ENCODE measurements at regions not wholly inside any gene's neighbourhood (a gene's known extent, or its start where the extent isn't known, plus 50 kb on each side); places are given as distances from the start of the nearest gene placed in this dataset.

DNA sequence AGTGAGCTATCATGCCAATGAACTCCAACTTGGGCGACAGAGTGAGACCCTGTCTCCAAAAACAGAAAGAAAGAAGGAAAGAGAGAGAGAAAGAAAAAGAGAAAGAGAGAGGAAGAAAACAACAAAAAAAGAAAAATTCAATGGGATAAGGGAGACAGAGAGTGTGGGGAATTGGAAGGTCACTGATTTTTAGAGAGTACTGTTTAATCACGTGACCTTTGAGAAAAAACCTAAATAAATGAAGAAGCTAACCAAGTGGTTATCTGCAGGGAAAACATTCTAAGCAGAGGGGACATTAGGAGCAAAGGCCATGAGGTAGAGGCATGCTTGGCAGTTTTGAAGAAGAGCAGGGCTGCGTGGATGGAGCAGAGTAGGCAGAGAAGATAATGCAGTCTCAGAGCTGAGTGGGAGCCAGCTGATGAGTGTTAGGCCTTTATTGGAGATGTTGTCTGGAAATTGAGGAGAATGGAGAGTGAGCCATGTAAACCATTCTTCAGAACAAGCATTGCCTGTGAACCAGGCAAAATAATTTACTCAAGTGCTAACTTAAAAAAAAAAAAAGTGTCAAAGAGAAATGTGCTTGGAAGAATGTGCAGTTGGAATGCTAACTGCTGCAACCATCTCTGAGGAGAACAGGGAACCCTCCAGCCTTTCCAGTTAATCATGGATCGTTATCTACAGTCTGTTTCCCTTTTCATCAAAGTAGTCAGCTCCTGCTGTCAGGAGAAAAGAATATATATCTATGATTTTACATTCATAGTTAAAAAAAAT, 377.3 kb upstream of the SEMA6D start:
- in situ Hi-C loops (cut with HindIII; ENCODE audit: low sequenced_read_pairs), result no loop called here

DNA sequence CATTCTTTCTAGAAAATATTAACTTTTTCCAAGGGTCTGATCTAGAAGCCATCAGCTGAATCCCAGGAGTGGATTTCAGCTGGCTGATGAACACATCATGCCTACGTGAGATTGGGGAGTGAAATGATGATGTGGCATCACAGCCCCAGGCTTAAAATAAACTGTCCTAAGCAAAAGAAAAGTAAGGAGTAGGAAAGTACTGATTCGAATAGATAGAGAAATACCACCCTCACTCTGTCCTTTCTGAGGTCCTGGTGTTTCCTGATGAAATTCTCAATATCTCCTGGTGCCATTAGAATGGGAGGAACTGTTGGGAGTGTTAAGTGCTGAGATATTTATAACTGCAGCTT, 376.8 kb upstream of the SEMA6D start:
- in situ Hi-C loops (cut with HindIII; ENCODE audit: low sequenced_read_pairs), result no loop called here

DNA sequence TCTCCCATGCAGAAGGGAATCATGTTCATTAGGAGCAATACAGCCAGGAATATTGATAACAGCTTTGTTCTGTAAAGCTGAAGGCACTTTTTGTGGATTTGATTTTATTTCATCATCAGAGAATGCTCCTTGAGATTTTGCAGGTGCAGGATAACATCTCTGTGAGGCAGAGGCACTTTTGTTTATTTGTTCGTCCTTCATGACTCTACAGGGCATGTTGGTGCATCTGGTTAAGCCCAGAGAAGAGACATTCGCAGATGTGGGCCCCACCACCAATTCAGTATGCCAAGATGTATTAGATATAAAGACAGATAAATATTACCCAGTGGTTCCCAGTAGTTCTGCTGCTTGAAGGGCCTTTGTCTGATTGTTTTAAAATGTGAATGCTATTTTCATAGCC, 368.1 kb upstream of the SEMA6D start:
- in situ Hi-C loops (cut with HindIII; ENCODE audit: low sequenced_read_pairs), result no loop called here

DNA sequence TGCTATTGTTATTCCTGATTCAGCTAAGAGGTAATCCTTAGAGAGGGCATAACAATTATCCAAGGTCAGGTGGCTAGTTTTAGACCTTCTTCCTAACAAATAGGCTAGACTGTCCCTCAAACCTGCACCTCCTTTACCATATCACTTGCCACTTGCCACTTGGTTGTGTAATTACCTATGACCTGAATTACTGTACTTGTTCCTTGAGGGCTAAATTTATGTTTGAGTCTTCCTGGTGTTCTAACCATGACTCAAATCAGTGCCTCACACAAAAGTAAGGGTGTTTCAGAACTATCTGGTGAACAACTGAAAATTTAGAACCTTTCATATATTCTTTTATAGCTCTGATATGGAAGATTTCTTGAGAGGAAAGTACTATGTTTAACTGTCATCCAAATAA, 365.8 kb upstream of the SEMA6D start:
- in situ Hi-C loops (cut with HindIII; ENCODE audit: low sequenced_read_pairs), result no loop called here

DNA sequence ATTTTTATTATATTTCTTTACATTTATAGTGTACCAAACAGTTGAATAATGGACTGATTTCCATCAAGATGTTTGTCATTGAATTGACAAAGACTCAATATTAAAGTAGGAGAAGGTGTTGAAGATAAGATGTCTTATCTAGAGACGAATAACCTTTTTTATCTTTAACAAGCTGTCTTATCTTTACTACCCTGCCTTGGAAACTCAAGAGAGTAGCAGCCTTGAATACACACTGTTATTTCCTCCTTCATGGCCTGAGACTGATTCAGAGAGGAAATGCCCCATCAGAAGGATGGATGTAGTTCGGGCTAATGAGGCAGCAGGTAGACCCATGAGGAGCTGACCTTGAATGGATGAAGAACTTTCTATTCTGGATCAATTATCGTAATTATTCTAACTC, 365.1 kb upstream of the SEMA6D start:
- in situ Hi-C loops (cut with HindIII; ENCODE audit: low sequenced_read_pairs), result no loop called here

DNA sequence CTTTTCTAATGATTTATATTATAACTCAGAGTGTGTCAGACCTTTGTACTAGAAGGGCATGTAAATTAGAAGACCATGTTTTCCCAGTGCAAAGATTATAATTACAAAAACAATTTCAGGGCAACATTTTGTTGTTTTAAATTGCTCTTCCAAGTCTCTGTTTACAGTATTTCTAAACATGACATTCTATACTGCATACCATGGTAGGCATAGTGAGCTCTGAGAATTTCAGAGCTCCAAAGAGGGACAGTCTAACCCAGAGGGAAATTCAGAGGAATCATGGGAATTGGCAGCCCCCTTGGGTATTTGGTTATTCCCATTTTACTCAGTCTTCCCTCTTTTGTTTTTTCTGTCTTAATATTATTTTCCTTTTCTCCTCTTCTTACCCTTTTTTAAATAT, 361.5 kb upstream of the SEMA6D start:
- in situ Hi-C loops (cut with HindIII; ENCODE audit: low sequenced_read_pairs), result no loop called here

DNA sequence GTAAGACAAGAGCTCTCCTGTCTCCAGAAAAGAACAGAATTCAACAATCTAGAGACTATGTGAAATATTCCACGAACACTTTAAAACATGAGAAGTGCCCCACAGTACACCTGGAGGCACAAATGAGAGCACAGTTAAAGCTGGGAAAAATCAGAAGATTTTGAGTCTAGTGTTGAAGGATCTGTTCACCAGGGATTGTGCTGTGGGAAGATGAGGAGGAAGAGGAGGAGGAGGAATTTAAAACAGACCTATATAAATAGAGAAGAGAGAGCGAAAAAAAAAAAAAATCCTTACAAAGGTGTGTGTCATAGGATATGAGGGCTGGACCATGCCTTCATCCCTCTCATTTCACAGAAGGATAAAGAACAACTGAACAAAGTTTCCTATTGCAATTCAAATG, 361.0 kb upstream of the SEMA6D start:
- in situ Hi-C loops (cut with HindIII; ENCODE audit: low sequenced_read_pairs), result no loop called here

DNA sequence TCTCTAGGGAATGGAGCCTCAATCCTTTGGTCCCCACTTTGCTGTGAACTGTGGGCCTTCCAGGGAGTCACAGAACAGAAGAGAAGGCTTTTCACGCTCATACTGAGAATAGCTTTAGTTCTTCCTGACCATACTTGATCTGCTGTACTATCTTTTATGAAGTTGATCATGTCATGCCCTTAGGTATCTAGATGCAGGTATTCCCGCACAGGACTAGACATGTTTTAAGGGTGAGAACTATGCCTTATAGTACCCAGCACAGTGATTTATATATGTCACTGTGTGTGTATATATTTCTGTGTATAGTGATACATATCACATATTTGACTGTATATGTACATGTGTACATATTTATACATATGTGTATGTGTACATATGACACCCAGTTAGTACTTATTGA, 358.4 kb upstream of the SEMA6D start:
- in situ Hi-C loops (cut with HindIII; ENCODE audit: low sequenced_read_pairs), result no loop called here

DNA sequence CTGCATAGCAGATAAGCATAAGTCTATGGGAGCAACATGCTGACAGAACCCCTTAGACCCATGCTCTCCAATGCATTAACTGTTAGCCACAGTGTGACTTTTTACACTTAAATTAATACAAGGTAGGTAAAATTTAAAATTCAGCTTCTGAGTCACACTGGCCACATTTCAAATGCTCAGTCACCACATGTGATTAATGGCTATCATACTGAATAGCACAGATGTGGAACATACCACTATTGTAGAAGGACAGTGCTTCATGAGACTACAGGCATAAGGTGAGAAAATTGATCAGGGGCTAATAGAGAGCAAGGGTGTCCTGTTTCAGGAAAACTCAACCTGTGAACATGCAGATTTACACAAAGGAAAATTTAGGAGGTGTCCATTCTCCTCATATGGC, 357.0 kb upstream of the SEMA6D start:
- in situ Hi-C loops (cut with HindIII; ENCODE audit: low sequenced_read_pairs), result no loop called here

DNA sequence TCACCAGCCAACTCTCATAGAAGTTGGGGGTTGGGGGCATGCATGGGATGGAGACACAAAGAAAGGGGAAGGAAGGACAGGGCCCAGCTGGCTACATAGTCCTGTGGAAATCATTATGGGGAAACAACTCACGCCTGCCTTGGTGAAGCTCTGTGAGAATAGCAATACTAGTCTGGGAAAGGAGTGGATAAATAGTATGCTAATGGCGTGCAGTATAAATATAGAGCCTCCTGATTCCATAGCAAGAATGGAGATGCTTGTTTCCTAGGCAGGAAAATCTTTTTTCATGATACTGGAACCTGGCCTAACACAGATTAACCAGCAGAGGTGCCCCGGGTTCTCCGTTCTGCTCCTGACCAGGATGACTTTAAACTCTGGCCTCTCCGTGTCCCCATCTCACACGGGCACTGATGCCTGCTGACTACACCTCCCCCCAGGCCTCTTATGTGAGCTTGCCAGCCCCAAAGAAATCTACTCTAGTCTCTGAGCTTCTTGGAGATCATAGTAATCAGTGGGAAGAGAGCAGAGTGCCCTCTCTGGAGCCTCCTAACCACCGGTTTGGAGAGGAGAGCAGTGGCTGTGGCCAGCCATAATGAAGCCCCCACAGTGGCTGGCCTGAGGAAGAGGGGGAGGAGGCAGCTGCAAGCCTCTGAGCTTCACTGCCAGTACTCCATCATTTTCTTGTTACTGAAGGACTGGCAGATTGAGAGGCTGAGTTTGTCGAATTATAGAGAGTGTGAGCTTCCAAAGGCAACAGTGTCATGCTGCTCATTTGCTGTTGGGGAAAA, 355.0 kb upstream of the SEMA6D start:
- in situ Hi-C loops (cut with HindIII; ENCODE audit: low sequenced_read_pairs), result no loop called here

DNA sequence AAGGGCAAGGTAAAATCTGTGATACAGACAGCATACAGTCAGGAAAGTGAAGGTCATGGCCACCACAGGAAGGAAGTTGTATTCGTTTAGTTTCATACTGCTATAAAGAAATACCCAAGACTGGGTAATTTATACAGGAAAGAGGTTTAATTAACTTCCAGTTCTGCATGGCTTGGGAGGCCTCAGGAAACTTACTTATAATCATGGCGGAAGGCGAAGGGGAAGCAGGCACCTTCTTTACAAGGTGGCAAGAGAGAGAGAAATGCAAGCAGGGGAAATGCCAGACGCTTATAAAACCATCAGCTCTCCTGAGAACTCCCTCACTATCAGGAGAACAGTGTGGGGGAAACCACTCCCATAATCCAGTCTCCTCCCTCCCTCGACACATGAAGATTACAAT, 353.7 kb upstream of the SEMA6D start:
- in situ Hi-C loops (cut with HindIII; ENCODE audit: low sequenced_read_pairs), result no loop called here

DNA sequence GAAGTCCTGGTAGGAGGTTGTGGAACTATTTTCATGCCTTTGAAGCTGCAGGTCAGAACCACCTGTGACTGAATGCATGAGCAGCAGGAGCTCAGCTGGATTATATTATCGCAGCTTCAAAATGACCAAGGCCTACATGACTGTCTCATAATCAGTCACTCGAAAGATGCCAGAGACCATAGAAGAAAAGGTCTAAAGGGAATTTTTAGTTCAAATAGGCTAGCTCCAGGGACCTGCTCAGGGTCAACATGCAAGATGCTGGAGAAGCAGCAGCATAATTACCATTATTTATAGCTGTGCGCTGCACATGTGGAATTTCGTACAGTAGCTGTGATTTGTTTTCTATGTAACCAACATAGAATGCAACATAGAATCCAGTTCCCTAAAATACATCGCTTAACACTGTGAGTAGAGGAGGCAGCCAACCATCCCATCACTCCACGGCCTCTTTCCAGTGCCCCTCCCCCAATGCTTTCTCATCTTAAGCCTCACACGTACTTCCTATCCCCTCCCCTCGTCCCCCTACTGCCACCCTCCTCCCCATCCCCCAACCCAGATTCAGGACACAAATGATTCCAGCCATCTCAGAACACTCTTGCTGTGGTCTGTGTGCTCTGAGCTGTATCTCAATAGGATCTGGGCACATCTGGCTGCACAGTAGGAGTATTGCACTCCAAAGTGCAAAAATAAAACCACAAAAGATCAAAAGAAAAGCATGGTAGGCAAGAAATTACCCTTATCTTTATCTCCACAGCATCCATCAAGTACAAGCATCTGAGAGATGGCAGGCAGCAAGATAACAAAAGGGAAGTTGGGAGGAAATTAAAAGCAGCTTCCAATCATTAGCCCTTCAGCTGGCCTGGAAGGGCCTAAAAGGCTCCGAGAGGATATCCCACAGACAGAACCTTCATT, 352.8 kb upstream of the SEMA6D start:
- in situ Hi-C loops (cut with HindIII; ENCODE audit: low sequenced_read_pairs), result no loop called here

DNA sequence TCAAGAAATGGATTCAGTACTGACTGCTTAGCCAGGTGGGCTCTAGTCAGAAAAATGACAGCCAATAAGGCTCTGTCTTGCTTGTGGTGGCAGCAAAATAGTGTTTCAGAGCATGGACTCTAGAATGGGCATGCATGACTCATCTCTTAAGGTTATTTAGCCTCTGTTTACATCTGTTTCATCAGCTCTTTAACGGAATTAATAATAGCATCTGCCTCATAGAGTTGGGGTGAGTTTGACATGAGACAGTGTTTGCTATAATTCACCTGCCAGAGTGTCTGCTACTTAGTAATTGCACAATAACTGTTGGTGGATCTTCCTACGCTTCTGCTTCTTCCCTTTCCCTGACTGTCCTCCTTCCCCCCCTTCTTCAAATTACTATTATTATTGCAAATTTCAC, 350.4 kb upstream of the SEMA6D start:
- in situ Hi-C loops (cut with HindIII; ENCODE audit: low sequenced_read_pairs), result no loop called here

DNA sequence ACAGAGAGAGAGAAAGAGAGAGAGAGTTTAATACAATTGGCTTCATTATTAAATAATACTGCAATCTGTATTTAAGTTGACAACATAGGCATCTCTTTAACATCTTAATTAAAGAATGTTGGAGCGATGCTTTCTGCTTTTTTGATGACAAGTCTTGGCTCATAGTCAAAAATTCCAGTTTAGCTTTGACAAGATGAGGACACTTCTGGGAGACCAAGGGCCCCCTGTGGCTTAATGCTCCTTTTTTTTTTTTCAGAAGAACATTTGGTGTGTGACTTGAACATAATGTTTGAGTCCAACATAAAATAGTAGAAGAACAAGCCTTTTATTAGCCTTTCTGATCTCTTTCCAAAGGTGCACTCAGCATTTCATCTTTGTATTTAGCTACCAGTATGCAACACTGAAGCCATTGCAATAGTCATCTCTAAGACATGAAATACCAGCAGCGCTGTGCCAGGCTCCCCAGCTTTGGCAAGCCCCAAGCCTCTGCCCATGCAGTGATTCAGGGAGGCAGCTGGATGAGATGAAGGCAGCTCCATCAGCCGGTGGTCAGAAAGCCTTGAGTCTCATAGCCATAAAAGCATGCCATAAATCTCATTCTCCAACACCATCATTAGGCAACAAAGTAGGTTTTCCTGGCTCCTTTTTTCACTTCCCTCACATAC, 349.4 kb upstream of the SEMA6D start:
- in situ Hi-C loops (cut with HindIII; ENCODE audit: low sequenced_read_pairs), result no loop called here

DNA sequence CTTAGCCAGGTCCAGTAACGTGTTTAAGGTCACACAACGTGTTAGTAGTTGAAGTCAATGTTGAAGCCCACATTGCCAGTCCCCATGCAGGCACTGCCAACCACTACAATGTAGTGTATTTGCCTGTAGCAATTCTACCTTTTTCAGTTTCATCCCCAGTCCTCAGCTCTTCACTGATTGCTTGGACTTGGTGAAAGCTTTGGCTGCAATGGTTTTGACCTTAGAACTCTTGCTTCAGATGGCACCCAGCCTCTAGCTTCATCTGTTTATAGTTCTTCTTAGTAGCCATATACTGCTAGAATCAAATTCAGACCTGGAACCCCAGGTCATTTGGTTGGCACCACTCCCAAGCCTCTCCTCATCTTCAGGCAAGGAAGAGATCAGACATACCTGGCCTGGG, 345.4 kb upstream of the SEMA6D start:
- in situ Hi-C loops (cut with HindIII; ENCODE audit: low sequenced_read_pairs), result no loop called here

DNA sequence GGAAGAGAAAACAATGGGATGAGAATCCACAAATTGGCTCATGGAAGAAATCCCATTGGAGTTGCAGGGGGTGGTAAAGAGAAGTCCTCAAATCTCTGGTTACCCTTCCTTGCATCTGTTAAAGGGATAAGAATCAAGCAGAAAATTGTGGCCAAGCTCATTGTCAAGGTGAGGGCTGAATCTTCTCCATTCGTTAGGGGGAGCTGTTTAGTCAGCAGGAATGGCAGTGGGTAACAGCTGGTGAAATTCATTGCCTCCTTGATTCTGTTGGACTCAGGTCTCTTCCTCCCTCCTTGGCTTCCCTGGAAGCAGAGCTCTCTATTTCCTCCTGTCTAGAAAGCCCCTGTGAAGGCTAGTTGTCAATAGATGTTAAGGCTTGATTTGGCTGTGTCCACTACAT, 343.1 kb upstream of the SEMA6D start:
- in situ Hi-C loops (cut with HindIII; ENCODE audit: low sequenced_read_pairs), result no loop called here

DNA sequence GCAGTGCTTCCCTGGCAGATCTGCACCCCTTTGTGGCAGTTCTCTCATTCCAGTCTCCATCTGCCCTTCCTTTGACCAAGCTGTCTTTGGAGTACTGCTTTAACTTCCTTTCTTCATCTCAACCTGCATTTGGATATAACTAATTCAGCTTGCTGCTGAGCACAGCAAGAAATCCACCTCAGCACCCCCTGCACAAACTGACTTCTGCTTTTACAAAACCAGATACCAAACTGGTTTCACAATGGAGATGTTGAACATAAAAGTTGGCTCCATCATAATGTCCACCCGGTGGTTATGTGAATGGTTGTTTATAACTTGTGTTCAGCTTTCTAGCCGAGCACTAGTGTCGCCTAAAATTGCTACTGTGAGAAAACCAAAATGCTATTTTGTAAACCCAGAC, 341.1 kb upstream of the SEMA6D start:
- in situ Hi-C loops (cut with HindIII; ENCODE audit: low sequenced_read_pairs), result no loop called here

DNA sequence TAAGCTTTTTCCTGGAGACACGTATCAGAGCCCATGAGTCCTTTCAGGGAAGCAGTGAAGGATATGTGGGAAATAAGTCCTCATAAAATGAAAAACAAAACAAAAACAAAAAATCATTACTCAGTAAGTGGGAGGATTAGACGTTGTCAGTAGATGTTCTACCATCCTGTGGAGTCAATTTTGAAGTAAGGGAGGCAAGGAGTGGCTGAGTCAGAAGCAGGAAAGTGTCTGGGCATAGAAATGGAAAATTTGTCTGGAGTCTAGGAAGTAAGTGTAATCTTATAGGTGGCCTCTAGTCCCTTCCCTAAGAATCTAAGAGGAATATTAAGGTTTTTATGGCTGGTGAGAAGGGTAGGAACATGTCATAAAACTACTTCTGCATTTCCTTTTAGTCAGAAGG, 339.8 kb upstream of the SEMA6D start:
- in situ Hi-C loops (cut with HindIII; ENCODE audit: low sequenced_read_pairs), result no loop called here

DNA sequence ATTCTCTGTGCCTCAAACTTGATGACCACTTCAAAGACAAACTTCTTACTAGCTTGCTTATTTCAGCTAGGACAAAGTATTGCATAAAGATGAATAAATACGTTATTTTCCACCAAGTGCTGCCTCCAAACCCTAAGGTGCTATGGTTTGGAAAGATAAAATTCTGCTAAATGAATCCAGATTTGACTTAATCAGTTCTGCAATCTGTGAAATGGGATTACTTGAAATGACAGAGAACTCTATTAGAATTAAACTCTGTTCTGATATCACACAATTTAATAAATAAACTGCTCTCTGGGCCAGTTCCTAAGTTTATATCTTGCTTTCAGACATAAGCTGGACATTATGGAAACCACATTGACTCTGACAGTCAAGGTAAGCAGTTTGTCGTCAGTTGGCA, 338.8 kb upstream of the SEMA6D start:
- in situ Hi-C loops (cut with HindIII; ENCODE audit: low sequenced_read_pairs), result no loop called here

DNA sequence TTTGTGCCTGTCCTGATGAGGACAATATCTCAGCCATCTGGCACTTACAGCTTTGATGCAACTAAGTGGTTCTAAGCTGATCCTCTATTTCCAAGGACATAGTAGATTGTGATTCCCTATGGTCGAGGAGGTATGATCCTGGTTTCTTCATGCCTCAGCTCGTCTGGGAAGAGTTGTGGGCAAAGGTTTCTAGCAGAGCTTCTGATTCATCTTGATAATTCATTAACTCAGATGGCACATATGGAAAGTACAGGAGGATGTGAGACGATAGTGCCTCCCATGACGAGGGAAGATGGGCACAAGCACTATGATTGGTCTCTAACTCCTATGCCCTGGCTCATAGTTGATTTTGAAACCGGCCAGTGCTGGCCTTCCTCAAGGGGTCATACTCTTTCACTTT, 334.2 kb upstream of the SEMA6D start:
- in situ Hi-C loops (cut with HindIII; ENCODE audit: low sequenced_read_pairs), result no loop called here

DNA sequence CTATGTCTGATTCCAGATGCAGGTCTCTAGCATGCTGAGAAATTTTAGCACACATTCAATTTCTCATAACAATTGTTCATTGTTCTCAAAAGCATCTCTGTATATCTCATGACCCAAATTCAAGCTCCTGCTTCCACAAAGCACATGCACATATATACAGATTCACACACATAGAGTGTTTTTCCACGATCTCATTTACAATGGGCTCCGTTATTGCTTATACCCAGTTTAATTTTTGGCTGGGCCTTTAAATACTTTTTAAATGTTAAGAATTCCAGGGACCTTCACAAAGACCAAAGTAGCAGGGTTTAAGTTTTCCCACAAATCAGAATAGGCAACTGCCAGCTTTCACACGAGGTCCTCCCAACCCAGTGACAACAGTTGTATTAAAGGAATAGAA, 333.5 kb upstream of the SEMA6D start:
- in situ Hi-C loops (cut with HindIII; ENCODE audit: low sequenced_read_pairs), result no loop called here

All from DLD1 (cell line).